ENCODE measurements at regions not wholly inside any gene's neighbourhood (a gene's known extent, or its start where the extent isn't known, plus 50 kb on each side); places are given as distances from the start of the nearest gene placed in this dataset.

DNA sequence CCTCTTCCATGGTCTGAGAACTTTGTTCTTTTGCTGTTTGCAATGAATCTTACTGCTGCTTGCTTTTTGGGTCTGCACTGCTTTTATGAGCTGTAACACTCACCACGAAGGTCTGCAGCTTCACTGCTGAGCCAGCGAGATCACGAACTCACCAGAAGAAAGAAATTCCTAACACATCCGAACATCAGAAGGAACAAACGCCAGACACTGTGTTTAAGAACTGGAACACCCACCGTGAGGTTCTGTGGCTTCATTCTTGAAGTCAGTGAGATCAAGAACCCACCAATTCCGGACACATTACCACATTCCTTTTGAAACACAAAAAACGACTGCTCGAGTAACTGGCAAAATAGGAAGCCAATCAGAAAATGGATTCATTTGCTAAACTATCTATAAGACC, 471.8 kb downstream of the TFAP2A start:
- TF ChIP-seq GATA3 (IDR thresholded peaks at IDR 0.05; ENCODE audit: low read depth, low read length): no peak
- TF ChIP-seq GATA2 (IDR thresholded peaks at IDR 0.05; ENCODE audit: low read depth, low read length): no peak

Data from SH-SY5Y (cell line).